Activated naive CD8-positive, alpha-beta T cell (primary cell): ENCODE measurements at regions not wholly inside any gene's neighbourhood (a gene's known extent, or its start where the extent isn't known, plus 50 kb on each side); places are given as distances from the start of the nearest gene placed in this dataset.
"Not testable (repeated sequence)": the region's sequence is repeated elsewhere in the genome, so short reads cannot be mapped to it uniquely, and the experiment has no call there.

Source experiments
- H3K27ac Mint-ChIP-seq: one replicate; pipeline ENCODE4 v1.8.0; 2021; ENCODE audit warnings: mixed read lengths
- H3K27me3 Mint-ChIP-seq: one replicate; pipeline ENCODE4 v1.8.0; 2021; ENCODE audit warnings: mixed read lengths
- H3K36me3 Mint-ChIP-seq: one replicate; pipeline ENCODE4 v1.8.0; 2021; ENCODE audit warnings: mixed read lengths
- H3K4me1 Mint-ChIP-seq: one replicate; pipeline ENCODE4 v1.8.0; 2021; ENCODE audit warnings: low read depth, mixed read lengths
- H3K4me3 Mint-ChIP-seq: one replicate; pipeline ENCODE4 v1.8.0; 2021; ENCODE audit warnings: mild to moderate bottlenecking, mixed read lengths
- H3K9me3 Mint-ChIP-seq: one replicate; pipeline ENCODE4 v1.8.0; 2021; ENCODE audit warnings: low read depth, mixed read lengths

- not testable (repeated sequence) for H3K9me3 Mint-ChIP-seq, H3K36me3 Mint-ChIP-seq, H3K27me3 Mint-ChIP-seq, H3K27ac Mint-ChIP-seq, H3K4me3 Mint-ChIP-seq, H3K4me1 Mint-ChIP-seq
Observed at GRCh38 chr3:195638456-195638855, 54.7 kb upstream of the APOD start.

- not testable (repeated sequence) for H3K27me3 Mint-ChIP-seq, H3K36me3 Mint-ChIP-seq, H3K4me3 Mint-ChIP-seq, H3K27ac Mint-ChIP-seq, H3K9me3 Mint-ChIP-seq
- H3K4me1 Mint-ChIP-seq: peaks cover 12% of the 10 kb centered on the region
Observed at GRCh38 chr3:195637473-195638233, 53.9 kb upstream of the APOD start.

- not testable (repeated sequence) for H3K27ac Mint-ChIP-seq, H3K36me3 Mint-ChIP-seq, H3K4me3 Mint-ChIP-seq, H3K9me3 Mint-ChIP-seq, H3K27me3 Mint-ChIP-seq
- peaks cover 14% of the 10 kb centered on the region for H3K4me1 Mint-ChIP-seq
Observed at GRCh38 chr3:195637011-195637410, 53.3 kb upstream of the APOD start.

GRCh38 chr3:195635898-195636685, 52.4 kb upstream of the APOD start:
- not testable (repeated sequence) for H3K27me3 Mint-ChIP-seq, H3K36me3 Mint-ChIP-seq, H3K9me3 Mint-ChIP-seq, H3K27ac Mint-ChIP-seq
- peak overlapping the region; percentile 61 for H3K4me3 Mint-ChIP-seq
- H3K4me1 Mint-ChIP-seq: peaks cover 14% of the 10 kb centered on the region

GRCh38 chr3:195635262-195635873, 51.6 kb upstream of the APOD start:
- not testable (repeated sequence) for H3K27me3 Mint-ChIP-seq, H3K36me3 Mint-ChIP-seq, H3K27ac Mint-ChIP-seq, H3K9me3 Mint-ChIP-seq, H3K4me3 Mint-ChIP-seq
- peaks cover 14% of the 10 kb centered on the region for H3K4me1 Mint-ChIP-seq

- peaks cover 14% of the 10 kb centered on the region for H3K4me1 Mint-ChIP-seq
- not testable (repeated sequence) for H3K9me3 Mint-ChIP-seq, H3K36me3 Mint-ChIP-seq, H3K4me3 Mint-ChIP-seq, H3K27ac Mint-ChIP-seq, H3K27me3 Mint-ChIP-seq
Observed at GRCh38 chr3:195634426-195635261, 50.9 kb upstream of the APOD start.
